ENCODE measurements at regions not wholly inside any gene's neighbourhood (a gene's known extent, or its start where the extent isn't known, plus 50 kb on each side); places are given as distances from the start of the nearest gene placed in this dataset.

DNA sequence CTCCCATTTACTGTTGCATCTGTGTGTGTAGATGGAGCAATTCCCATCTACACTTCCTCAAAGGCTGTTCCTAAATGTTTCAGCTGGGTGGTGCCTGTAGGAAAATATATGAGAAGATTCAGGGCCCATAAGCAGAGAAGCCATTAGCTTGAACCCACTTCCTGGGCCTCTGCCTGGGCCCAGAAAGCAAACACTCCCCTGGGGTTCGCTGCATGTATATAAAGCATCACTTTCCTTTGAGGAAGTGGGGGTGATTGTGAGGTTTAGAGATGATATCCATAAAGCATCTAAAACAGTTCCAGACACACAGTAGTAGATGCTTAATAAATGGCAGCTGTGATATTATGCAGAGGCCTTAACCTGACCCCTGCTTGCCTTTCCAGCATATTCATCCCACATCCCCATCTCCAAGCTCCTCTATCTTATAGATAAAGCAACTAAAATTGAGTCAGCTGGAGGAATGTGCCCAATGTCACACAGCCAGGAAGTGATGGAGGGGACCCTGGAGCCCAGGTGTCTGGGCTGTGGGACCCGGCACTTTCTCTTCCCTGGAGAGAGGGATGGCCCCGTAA lies 280.0 kb upstream of the CRY1 start (continued):
- TF ChIP-seq, protein P1, sequence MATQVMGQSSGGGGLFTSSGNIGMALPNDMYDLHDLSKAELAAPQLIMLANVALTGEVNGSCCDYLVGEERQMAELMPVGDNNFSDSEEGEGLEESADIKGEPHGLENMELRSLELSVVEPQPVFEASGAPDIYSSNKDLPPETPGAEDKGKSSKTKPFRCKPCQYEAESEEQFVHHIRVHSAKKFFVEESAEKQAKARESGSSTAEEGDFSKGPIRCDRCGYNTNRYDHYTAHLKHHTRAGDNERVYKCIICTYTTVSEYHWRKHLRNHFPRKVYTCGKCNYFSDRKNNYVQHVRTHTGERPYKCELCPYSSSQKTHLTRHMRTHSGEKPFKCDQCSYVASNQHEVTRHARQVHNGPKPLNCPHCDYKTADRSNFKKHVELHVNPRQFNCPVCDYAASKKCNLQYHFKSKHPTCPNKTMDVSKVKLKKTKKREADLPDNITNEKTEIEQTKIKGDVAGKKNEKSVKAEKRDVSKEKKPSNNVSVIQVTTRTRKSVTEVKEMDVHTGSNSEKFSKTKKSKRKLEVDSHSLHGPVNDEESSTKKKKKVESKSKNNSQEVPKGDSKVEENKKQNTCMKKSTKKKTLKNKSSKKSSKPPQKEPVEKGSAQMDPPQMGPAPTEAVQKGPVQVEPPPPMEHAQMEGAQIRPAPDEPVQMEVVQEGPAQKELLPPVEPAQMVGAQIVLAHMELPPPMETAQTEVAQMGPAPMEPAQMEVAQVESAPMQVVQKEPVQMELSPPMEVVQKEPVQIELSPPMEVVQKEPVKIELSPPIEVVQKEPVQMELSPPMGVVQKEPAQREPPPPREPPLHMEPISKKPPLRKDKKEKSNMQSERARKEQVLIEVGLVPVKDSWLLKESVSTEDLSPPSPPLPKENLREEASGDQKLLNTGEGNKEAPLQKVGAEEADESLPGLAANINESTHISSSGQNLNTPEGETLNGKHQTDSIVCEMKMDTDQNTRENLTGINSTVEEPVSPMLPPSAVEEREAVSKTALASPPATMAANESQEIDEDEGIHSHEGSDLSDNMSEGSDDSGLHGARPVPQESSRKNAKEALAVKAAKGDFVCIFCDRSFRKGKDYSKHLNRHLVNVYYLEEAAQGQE (tag by site-specific recombination; IDR thresholded peaks at IDR 0.05) = no peak
- TF ChIP-seq GLIS2 (tag by site-specific recombination; IDR thresholded peaks at IDR 0.05) (no peak), ZNF585B (tag by site-specific recombination; IDR thresholded peaks at IDR 0.05) (no peak), ZNF626 (tag by site-specific recombination; IDR thresholded peaks at IDR 0.05) (no peak)

DNA sequence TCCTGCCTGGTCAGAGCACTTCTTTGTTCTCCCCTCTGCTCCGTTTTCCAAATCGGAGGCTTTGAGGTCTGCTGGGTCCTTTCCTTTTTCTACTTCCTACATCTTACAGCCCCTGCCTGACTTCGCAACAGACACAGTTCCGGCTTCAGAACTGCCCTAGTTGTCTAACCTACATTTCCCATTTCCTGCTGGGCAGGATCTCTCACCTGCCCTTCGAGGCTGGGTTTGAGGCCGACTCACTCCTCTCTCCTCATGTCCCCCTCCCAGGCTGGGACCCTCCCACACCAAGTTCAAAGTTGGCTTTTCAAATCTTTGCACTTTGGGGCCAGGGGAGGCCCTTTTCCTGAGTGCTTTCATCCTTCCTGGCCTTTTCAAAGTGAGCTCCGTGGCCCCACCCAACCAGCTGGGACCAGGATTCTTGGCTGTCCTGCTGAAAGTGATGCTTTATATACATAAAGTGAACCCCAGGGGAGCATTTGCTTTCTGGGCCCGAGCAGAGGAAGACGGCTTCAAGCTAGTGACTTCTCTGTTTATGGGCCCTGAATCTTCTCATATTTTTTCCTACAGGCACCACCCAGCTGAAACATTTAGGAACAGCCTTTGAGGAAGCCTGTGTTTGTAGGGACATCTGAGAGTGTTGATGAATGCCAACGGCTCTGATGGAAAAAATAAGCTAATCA lies 281.0 kb upstream of the CRY1 start:
- Histone ChIP-seq H3K36me3 (ENCODE audit: control insufficient read depth in 2 of 2, insufficient read depth in 1 of 2, low read length in 2 of 2) (no peaks in the 10 kb centered on the region), H3K9me3 (ENCODE audit: control insufficient read depth, insufficient read depth, low read depth, low read length) (no peaks in the 10 kb centered on the region), H3K27ac (ENCODE audit: extremely low read depth, low read depth, low read length) (no peak overlapping the region), H3K4me1 (ENCODE audit: control insufficient read depth, insufficient read depth, low read length) (no peaks in the 10 kb centered on the region), H3K4me3 (ENCODE audit: low read depth, low read length) (no peak overlapping the region)
- CTCF ChIA-PET = interaction anchor here (0.6 kb wide), 1 partner anchor 683 kb away, joined by 3 read pairs; no protein-coding TSS in a partner anchor
- POLR2A ChIA-PET = no interaction called here
- TF ChIP-seq EGR2 (tag by site-specific recombination; IDR thresholded peaks at IDR 0.05; ENCODE audit: low read depth) (no peak), ZNF404 (tag by site-specific recombination; IDR thresholded peaks at IDR 0.05) (no peak), TRIM28 (IDR thresholded peaks at IDR 0.05; ENCODE audit: borderline replicate concordance, low read length) (no peak), ZNF350 (tag by site-specific recombination; IDR thresholded peaks at IDR 0.05) (no peak), BCL11B (tag by site-specific recombination; IDR thresholded peaks at IDR 0.05; ENCODE audit: low read depth) (no peak)
- TF ChIP-seq, protein P2, sequence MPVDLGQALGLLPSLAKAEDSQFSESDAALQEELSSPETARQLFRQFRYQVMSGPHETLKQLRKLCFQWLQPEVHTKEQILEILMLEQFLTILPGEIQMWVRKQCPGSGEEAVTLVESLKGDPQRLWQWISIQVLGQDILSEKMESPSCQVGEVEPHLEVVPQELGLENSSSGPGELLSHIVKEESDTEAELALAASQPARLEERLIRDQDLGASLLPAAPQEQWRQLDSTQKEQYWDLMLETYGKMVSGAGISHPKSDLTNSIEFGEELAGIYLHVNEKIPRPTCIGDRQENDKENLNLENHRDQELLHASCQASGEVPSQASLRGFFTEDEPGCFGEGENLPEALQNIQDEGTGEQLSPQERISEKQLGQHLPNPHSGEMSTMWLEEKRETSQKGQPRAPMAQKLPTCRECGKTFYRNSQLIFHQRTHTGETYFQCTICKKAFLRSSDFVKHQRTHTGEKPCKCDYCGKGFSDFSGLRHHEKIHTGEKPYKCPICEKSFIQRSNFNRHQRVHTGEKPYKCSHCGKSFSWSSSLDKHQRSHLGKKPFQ (tag by site-specific recombination; IDR thresholded peaks at IDR 0.05) = no peak

DNA sequence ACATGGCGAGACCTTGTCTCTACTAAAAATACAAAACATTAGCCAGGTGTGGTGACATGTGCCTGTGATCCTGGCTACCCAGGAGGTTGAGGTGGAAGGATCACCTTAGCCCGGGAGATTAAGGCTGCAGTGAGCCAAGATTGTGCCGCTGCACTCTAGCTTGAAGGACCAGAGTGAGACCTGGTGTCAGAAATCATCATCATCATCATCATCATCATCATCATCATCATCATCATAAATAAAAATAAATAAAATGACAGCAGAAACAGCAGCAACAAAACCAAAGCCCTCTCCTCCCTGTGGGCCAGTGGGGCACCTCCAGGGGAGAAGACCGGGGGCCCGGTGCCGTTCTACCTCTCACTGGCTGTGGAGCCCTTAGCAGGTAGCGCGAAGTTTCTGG lies 281.9 kb upstream of the CRY1 start:
- Histone ChIP-seq H3K4me3 (ENCODE audit: low read depth, low read length) (no peak overlapping the region), H3K36me3 (ENCODE audit: control insufficient read depth in 2 of 2, insufficient read depth in 1 of 2, low read length in 2 of 2) (no peaks in the 10 kb centered on the region), H3K4me1 (ENCODE audit: control insufficient read depth, insufficient read depth, low read length) (no peaks in the 10 kb centered on the region; the same call in 1 of the 2 replicates), H3K9me3 (ENCODE audit: control insufficient read depth, insufficient read depth, low read depth, low read length) (no peaks in the 10 kb centered on the region), H3K27ac (ENCODE audit: extremely low read depth, low read depth, low read length) (no peak overlapping the region)
- ChIA-PET CTCF (no interaction called here), POLR2A (interaction anchor here (0.5 kb wide), 1 partner anchor 117 kb away, joined by 5 read pairs; no protein-coding TSS in a partner anchor)
- TF ChIP-seq, protein P3, sequence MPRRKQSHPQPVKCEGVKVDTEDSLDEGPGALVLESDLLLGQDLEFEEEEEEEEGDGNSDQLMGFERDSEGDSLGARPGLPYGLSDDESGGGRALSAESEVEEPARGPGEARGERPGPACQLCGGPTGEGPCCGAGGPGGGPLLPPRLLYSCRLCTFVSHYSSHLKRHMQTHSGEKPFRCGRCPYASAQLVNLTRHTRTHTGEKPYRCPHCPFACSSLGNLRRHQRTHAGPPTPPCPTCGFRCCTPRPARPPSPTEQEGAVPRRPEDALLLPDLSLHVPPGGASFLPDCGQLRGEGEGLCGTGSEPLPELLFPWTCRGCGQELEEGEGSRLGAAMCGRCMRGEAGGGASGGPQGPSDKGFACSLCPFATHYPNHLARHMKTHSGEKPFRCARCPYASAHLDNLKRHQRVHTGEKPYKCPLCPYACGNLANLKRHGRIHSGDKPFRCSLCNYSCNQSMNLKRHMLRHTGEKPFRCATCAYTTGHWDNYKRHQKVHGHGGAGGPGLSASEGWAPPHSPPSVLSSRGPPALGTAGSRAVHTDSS (tag by site-specific recombination; IDR thresholded peaks at IDR 0.05) = peak; percentile 94
- no peak for TF ChIP-seq ZNF2 (tag by site-specific recombination; IDR thresholded peaks at IDR 0.05)
